WERI-Rb-1 (cell line): ENCODE measurements at regions not wholly inside any gene's neighbourhood (a gene's known extent, or its start where the extent isn't known, plus 50 kb on each side); places are given as distances from the start of the nearest gene placed in this dataset.

Source experiments
- DNase-seq: peaks from one replicate; pipeline ENCODE4 v3.0.0-alpha.2; 2020
- H3K27ac ChIP-seq: fragments of 250-450 bp; sonication (Bioruptor Pico); 2 replicates; pipeline ENCODE4 v1.5.1; 2020; ENCODE audit warnings: mild to moderate bottlenecking, moderate library complexity
- H3K27me3 ChIP-seq: fragments of 250-450 bp; sonication (Bioruptor Pico); 2 replicates; pipeline ENCODE4 v1.5.1; 2021; ENCODE audit warnings: mild to moderate bottlenecking, low read depth, moderate library complexity; ENCODE audit not compliant: insufficient read depth, severe bottlenecking
- H3K36me3 ChIP-seq: fragments of 250-450 bp; sonication (Bioruptor Pico); 2 replicates; pipeline ENCODE4 v1.5.1; 2020; ENCODE audit warnings: mild to moderate bottlenecking, moderate library complexity
- H3K4me3 ChIP-seq: 2 replicates; pipeline ENCODE4 v1.5.1; 2011; ENCODE audit warnings: low read depth, mild to moderate bottlenecking, control low read depth, low read length
- H3K9me3 ChIP-seq: fragments of 250-450 bp; sonication (Bioruptor Pico); 2 replicates; pipeline ENCODE4 v1.5.1; 2021; ENCODE audit warnings: mild to moderate bottlenecking, moderate library complexity; ENCODE audit not compliant: severe bottlenecking
- TF ChIP-seq, protein P1 (sequence below): IDR thresholded peaks from 2 replicates; pipeline ENCODE4 v1.5.1; 2011; ENCODE audit warnings: low read depth, mild to moderate bottlenecking, control low read depth, inconsistent platforms, low read length

DNA sequence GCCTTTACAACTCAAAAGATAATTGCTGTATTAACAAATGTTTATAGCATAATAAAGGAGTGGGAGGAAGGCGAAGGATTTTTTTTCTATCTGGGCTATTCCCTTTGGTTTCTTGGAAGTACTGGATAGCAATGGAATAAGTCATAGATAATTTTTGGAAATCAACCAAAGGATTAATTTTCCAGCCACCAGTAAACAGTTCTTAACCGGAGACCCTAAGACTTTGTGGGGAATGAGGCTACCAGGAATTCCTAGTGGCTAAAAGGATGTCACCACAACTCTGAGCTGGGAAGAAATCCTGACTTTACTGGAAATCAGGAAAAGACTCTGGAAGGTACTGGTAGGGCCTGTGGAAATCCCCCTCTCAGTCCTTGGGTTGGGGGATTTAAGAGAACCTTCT lies 138.4 kb upstream of the RARB start:
- Histone ChIP-seq H3K9me3 (no peaks in the 10 kb centered on the region), H3K4me3 (no peak overlapping the region), H3K27me3 (no peaks in the 10 kb centered on the region), H3K36me3 (no peaks in the 10 kb centered on the region), H3K27ac (no peak overlapping the region)
- DNase-seq = no peak
- TF ChIP-seq, protein P1, sequence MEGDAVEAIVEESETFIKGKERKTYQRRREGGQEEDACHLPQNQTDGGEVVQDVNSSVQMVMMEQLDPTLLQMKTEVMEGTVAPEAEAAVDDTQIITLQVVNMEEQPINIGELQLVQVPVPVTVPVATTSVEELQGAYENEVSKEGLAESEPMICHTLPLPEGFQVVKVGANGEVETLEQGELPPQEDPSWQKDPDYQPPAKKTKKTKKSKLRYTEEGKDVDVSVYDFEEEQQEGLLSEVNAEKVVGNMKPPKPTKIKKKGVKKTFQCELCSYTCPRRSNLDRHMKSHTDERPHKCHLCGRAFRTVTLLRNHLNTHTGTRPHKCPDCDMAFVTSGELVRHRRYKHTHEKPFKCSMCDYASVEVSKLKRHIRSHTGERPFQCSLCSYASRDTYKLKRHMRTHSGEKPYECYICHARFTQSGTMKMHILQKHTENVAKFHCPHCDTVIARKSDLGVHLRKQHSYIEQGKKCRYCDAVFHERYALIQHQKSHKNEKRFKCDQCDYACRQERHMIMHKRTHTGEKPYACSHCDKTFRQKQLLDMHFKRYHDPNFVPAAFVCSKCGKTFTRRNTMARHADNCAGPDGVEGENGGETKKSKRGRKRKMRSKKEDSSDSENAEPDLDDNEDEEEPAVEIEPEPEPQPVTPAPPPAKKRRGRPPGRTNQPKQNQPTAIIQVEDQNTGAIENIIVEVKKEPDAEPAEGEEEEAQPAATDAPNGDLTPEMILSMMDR = no peak

- no peaks in the 10 kb centered on the region for H3K9me3 ChIP-seq
- no peak overlapping the region for H3K27ac ChIP-seq
- no peaks in the 10 kb centered on the region for H3K27me3 ChIP-seq
- DNase-seq = no peak
- no peak overlapping the region for H3K4me3 ChIP-seq
- no peaks in the 10 kb centered on the region for H3K36me3 ChIP-seq
- TF ChIP-seq, protein P1 = no peak
Observed at GRCh38 chr3:25291481-25291905, 136.6 kb upstream of the RARB start.

DNA sequence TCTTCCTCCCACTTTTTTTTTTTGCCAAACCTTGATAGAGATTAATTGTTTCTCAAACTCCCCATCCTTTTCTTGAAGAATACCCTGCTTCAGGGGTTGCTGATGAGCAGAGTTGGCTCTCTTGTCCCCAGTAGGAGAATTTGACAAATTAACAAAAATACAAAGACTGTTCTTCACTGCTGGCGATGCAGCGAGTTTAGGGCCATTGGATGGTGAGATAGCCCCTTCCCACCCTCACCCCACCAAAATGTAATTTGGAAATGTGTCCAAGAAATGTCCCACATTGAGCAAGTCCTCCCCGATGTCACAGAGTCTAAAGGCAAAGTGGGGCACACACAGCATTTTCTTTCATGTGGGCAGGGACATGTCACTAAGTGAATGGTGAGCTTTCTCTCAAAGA lies 136.0 kb upstream of the RARB start:
- DNase-seq = no peak
- Histone ChIP-seq H3K36me3 (no peaks in the 10 kb centered on the region), H3K4me3 (no peak overlapping the region), H3K27ac (no peak overlapping the region; the same call in 1 of the 2 replicates), H3K9me3 (no peaks in the 10 kb centered on the region), H3K27me3 (no peaks in the 10 kb centered on the region)
- TF ChIP-seq, protein P1 = no peak

DNA sequence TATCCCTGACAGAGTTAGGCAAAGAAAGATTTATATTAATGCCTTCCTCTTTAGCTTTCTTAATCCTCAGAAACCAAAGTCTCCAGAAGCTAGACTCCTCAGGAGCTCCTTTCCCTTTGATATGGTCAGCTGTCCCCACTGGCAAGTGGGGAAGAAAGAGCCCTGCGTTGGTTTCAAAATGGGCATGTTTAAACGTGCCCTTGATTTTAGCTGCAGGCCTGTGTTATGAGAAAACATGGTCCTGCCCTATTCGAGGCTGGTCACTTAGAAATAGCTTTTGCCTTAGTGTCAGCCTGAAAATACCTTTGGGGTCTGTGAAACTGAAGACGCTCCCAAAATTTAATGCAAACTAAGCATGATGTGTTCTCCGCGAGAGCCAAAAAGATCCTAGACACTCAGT lies 135.5 kb upstream of the RARB start:
- Histone ChIP-seq H3K9me3 (no peaks in the 10 kb centered on the region), H3K4me3 (no peak overlapping the region), H3K27me3 (no peaks in the 10 kb centered on the region), H3K36me3 (no peaks in the 10 kb centered on the region), H3K27ac (peak overlapping the region; percentile 26; the same call in 1 of the 2 replicates)
- DNase-seq = peak; percentile 25
- TF ChIP-seq, protein P1 = no peak

DNA sequence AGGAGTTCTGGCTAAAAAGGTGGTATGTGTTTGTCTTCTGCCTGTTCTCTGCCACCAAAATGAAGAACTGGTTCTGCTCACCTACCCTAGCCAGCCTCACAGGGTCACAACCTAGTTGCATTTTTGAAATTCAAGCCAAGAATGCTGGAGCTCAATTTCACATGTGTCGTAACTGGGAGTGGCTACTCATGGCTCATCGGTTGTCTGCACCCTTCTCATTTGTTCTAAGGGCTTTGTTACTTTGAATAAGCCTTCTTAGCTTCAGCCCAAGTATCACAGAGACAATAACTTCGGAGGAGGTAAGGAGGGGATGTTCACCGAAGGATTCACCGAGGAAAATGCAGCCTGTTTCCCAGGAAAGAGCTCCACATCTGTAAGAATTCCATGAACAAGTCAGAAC lies 134.3 kb upstream of the RARB start:
- no peak for DNase-seq
- TF ChIP-seq, protein P1 = no peak

GRCh38 chr3:25294169-25294805 lies 133.8 kb upstream of the RARB start:
- Histone ChIP-seq H3K27ac (no peak overlapping the region), H3K27me3 (no peaks in the 10 kb centered on the region)

More for the DNA sequence above, 134.3 kb upstream of the RARB start:
- Histone ChIP-seq H3K27me3 (no peaks in the 10 kb centered on the region), H3K4me3 (no peak overlapping the region), H3K27ac (no peak overlapping the region), H3K9me3 (no peaks in the 10 kb centered on the region), H3K36me3 (no peaks in the 10 kb centered on the region)

More at GRCh38 chr3:25294169-25294805, 133.8 kb upstream of the RARB start:
- H3K9me3 ChIP-seq = no peaks in the 10 kb centered on the region
- no peaks in the 10 kb centered on the region for H3K36me3 ChIP-seq
- DNase-seq = no peak
- TF ChIP-seq, protein P1 = no peak
- H3K4me3 ChIP-seq = no peak overlapping the region
